HG02870 (cell line): ENCODE measurements at regions not wholly inside any gene's neighbourhood (a gene's known extent, or its start where the extent isn't known, plus 50 kb on each side); places are given as distances from the start of the nearest gene placed in this dataset.
"Not testable (repeated sequence)": the region's sequence is repeated elsewhere in the genome, so short reads cannot be mapped to it uniquely, and the experiment has no call there.

Experiments used
- ATAC-seq: cut with Tn5 transposase; IDR thresholded peaks from one replicate; pipeline ENCODE4 v1.9.1; 2021; ENCODE audit warnings: mild to moderate bottlenecking, moderate library complexity; ENCODE audit not compliant: unreplicated experiment

DNA sequence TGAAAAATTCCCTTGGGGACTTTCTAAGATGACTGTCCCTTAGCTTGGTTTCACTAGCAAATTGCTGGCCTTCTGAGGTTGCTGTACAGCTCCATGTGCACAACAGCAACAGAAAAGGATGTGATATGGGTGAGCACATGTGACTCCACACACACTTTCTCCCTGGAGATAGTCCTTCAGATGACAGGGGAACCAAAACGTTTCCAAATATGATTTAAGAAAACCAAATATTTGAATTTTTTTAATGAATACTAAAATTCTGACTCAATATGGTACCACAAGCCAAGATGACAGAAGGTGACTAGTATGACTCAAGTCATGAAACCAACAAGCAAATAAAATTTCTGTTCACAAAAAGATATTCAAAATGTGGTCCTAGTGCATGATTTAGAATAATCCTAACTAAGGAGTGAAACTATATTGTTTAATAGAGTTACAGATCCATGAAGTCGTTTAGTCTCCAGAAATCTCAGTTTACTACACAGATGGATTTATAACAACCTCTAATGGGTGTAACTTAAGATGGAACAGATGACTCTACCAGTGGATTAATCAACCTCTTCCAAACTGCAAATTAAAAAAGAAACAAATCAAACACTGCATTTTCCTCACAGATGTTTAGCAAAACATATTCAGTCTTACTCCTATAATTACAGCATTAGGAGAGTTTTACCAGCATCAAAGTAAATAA is 144.8 kb upstream of the PIK3R1 start:
- peak; percentile 97 for ATAC-seq

DNA sequence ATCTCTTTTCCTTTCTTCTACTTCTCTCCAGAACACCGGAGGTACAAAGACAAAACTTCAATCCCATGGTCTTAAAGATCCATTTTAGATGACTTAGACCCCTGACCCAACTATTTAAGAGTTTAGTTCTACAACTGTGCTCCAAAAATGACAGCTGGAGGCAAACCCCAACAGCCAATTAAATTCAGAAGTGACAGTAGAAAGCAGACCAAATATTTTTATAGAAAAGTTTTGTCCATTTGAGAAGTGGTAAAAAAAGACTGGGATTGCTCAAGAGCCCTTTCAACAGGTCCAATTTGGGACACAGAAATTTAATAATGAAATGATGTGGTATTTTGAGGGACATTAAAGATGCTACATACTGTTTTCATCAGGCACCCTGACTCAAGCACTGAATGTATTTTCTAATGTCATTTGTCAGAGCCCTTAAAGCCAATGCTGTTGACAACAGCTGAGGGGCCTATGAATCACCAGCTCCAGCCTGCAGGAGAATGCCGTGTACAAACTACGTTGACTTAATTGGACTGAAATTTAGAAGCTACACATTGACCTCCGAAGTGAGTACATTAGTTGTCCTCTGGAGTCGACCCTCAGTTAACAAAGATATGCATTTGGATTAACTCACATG is 147.5 kb upstream of the PIK3R1 start:
- no peak for ATAC-seq

DNA sequence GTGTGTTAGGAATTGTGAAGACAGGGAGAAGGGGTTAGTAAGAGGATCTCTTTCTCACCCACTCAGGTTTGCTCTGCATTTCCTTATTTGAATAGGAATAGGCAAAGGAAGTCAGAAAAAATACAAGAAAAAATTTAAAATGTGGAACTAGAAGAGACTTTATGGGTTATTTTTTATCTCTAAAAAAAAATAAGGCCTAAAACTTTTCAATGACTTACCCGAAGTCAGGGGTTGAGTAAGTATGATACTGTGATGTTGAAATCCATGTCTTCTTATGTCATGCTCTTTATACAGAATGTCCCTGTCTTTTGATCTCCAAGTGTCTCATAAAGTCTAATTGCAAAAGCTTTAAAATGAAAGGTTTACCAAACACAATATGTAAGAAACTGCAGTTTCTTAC is 148.3 kb upstream of the PIK3R1 start:
- ATAC-seq = no peak

DNA sequence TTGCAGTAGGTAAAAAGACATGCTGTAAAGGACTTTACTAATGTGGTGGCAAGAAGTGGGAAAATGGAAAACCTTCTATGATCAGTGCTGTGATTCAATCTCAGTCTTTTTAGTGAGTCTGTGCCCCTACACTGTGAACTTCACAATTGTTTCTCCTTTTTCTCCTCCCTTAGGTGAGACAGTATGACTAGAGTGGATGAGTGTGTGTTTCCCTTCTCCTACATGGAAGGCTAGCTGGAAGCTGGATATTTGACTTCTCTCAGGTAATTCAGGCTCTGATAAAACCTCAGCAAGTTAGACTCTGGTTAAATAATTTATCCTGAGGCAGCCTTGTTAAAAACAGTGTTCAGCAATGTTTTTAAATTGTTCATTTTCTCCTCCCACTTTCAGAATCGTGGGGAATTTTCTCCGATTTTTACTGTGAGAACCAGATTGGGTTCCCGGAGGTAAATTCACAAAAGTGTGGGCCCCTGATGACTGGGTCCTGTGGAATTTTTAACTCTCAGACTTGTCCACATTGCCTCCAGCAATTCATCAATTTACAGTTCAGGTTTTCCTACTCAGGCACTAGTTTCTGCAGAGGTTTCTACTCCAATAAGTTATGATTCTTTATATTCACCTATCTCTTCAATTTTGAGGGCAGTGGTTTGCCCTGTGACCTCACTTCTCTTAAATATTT is 149.1 kb upstream of the PIK3R1 start:
- no peak for ATAC-seq

DNA sequence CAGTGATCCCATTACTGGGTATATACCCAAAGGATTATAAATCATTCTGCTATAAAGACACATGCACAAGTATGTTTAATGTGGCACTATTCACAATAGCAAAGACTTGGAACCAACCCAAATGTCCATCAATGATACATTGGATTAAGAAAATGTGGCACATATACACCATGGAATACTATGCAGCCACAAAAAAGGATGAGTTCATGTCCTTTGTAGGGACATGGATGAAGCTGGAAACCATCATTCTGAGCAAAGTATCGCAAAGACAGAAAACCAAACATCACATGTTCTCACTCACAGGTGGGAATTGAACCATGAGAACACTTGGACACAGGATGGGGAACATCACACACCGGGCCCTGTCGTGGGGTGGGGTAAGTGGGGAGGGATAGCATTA is 150.2 kb upstream of the PIK3R1 start:
- ATAC-seq = not testable (repeated sequence)

DNA sequence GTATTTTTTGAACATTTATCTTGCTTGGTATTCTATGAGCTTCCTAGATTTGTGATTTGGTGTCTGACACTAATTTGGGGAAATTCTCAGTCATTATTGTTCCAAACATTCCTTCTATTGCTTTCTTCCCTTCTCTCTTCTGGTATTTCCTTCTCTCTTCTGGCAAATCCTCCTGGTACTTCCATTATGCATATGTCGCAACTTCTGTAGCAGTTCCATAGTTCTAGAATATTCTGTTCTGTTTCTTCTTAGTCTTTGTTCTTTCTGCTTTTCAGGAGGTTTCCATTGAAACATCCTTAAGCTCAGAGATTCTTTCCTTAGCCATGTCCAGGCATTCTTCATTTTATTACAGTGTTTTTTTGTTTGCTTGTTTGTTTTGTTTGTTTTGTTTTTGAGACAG is 155.2 kb upstream of the PIK3R1 start:
- no peak for ATAC-seq

DNA sequence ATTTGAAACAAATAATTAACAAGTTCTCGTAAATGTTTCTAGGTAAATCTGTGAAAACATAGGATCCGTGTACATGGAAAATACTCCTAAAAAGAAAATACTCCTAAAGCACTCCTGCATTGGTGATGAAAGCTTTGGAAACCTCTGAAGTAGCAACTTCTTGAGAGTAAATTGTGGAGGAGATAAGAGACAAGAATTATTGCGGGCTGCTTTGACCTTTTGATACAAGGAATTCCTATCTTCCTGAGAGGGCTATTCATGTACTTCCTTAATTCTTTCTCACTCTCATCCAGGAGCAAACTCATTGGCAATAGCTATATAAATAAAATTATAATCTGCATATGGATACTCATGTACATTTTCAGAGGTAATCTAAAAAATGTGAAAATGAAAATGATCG is 158.4 kb upstream of the PIK3R1 start:
- ATAC-seq = no peak

DNA sequence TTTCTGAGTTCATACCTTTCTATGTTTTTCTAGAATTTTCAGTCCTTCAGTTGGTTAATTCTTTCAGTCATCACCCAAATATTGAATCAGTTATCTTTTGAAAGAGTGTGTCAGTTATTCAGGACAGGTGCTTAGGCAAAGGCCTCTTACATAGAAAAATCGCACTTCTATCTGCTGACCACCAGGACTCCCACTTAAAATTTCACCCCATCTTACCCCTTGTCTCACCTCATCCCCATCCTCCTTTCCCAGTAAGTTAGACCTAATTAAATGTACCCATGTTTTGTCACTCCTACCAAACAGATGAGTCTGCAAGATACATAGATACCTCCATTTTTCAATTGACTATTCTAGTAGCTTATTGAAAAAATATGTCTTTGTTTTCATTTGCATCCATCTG is 159.9 kb upstream of the PIK3R1 start:
- ATAC-seq = no peak

DNA sequence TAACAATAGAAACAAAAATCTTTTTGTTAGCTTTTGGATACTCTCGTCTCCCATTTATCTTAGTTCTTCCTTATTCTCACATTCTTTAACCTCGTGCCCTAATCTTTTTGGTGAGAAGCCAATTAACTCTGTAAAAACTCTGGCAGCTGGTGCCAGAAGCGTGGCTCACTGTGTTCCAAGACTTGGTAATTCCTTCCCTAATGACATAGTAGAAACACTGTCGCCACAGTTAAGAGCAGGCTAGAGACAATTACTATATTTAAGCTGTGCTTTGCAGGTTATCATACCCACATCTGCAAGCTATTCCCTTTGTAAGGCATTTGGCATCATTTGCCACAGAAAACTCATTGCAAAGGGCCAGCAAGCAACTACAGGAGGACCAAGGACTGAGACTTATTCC is 160.9 kb upstream of the PIK3R1 start:
- ATAC-seq = no peak

DNA sequence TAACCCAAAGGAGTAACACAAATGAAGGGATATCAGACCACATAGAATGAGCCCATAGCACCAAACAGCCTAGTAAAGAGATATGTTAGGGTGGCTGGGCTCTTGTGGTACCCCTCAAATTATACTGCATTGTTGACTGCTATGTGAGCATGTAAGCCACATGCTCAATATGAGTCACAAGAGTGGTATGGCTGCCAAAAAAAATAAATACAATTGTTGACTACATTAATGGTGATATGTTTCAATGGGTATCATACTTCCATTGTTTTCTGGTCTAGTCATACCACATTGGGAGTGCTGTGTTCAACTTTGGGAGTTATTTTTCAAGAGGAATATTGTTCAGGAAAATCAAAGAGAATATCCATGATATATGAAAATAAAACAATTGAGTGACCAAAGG is 162.4 kb upstream of the PIK3R1 start:
- ATAC-seq = no peak

DNA sequence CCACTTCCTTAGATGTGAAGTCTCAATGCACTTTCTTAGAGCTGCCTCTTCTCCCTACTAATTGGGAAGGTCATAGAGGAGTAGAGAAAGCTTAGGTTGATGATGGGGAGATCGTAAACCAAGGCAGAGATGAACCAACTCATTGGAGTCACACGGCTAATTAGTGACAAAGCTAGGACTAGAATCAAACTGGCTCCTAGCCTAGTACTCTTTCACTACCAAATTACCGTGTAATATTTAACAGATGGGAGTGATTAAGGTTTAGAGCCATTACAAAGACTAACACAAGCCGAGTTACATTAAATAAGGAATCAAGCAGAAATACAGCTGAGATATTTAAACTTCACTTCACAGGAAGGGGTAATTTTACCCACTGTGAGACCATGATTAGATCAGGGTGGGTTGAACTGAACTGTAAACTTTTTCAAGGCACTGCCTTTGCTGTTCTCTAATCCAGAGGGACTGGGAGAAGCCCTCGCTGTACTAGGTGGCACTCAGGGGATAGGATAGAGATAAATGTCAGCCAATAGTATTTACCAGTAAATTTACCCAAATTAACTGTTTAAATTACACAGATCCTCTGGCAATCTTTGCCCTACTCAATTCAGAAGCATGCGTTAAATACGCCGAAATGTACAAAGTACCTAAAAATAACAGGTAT is 166.4 kb upstream of the PIK3R1 start:
- ATAC-seq = no peak

DNA sequence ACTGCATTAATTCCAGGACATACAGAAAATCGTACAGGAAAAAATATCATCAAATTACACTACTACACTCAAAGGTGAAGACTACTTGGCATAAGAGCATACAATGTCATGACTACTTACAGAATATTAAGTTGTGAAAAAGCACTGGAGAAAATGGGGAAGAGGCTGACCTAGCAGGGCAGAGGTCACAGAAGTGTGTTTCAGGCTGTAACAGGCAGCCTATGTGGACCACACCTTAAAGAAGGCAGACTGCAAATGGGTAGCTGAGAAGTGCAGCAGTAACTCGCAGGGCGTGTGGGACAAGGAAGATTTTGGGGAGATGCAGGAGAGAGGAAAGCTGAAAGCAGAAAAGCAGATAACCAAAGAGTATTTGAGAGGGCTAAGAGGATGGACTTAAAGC is 167.0 kb upstream of the PIK3R1 start:
- ATAC-seq = no peak

DNA sequence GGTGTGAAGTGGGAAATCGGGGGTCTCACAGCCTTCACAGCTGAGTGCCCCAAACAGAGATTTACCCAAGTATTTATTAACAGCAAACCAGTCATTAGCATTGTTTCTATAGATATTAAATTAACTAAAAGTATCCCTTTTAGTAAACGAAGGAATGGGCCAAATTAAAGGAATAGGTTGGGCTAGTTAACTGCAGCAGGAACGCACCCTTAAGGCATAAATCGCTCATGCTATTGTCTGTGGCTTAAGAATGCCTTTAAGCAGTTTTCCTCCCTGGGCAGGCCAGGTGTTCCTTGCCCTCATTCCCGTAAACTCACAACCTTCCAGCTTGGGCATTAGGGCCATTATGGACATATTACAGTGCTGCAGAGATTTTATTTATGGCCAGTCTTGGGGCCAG is 167.5 kb upstream of the PIK3R1 start:
- ATAC-seq = not testable (repeated sequence)

DNA sequence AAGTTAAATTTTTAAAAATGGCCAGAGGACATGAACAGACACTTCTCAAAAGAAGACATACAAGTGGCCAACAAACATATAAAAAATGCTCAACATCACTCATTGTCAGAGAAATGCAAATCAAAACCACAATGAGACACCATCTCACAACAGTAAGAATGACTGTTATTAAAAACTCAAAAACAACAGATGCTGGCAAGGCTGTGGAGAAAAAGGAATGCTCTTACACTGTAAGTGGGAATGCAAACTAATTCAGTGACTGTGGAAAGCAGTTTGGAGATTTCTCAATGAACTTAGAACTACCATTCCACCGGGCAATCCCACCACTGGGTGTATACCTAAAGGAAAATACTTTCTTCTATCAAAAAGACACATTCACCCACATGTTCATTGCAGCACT is 168.5 kb upstream of the PIK3R1 start:
- ATAC-seq = no peak

DNA sequence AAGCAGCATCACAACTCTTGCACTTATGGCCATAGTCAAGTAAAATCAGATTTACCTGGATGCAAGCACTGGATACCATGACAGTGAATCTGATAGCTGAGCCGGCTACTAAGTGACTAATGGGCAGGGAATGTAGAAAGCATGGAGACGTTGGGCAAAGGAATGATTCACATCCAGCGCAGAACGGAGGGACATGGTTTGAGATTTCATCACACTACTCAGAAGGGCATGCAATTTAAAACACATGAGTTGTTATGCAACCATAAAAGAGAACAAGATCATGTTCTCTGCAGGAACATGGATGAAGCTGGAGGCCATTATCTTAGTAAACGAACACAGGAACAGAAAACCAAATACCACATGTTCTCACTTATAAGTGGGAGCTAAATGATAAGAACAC is 169.1 kb upstream of the PIK3R1 start:
- no peak for ATAC-seq

DNA sequence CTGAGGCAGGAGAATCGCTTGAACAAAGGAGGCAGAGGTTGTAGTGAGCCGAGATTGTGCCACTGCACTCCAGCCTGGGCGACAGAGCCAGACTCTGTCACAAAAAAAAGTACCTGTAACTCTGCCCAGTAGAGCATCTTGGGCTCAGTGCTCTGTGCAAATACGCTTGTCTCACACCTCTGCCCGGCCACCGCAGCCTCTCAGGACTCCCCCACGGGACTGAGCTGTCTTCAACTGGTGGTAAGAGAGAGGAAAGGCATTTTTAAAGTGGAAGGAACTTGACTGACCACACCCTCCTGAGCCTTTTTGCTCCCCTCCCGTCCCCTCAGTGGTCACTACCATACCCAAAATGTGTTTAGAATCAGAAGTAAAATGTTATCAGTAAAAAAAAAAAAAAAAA is 174.3 kb upstream of the PIK3R1 start:
- ATAC-seq = peak; percentile 72

DNA sequence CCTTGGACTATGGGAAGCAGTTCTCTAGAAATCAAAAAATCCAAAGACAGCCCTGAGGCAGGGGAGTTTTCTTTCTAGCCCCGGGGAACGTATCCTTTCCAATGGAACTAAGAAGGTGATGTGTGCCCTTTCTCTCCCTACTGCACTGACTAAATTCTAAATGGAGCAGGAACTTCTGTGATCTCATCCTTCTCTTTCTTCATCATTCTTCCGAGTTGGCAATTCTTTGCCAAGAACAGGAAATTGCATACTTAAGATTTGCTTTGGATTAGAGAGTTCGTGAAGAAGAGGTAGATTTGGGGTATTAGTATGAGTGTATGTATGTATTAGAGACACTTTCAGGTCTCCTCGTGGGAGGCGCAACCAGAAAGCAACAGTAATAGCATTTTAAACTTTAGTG is 178.0 kb upstream of the PIK3R1 start:
- no peak for ATAC-seq

DNA sequence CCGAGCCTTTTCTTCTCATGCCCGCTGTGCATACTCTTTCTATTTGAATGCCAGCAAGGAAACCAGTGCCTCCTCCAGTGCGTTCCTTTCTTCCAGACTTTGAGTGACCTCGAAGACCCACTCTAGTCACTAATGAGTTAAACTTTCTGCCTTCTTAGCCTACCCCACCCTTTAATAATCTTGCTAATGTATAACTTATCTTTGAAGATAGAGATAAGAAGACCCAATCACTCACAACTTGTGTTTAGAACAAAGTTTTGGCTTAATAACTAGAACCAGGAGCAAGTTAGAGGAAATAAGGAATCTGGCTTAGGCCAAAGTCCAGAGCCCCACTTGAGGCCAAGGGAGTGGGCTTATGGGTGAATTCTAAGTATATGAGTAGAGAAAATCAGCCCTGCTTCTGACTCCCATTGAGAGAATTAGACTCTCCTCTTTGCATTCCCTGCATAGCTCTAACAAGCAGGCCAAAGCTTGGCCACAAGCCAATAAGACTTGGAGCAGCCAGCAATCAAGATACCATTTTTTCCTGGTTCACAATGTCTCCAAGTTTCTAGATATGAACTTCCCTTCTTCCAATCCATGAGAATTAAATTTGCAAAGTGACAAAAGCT is 181.5 kb upstream of the PIK3R1 start:
- ATAC-seq = no peak

DNA sequence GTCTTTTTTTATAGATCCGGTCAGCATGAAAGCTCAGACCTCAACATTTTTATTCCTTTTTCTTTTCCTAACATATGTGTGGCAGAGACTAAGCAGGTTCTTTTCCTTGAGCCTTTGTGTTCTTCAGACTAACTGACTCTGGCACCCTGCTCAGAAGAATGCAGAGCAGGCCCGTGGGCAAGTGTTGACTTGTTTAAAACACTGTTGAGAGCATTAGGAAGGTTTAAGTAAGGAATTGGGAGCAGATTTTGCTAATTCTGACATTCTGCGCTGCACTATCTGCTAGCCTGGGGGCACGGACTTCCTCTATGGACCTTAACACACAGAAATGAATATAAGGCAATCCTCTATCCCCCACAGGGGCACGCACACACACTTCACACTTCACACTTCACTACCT is 182.5 kb upstream of the PIK3R1 start:
- no peak for ATAC-seq

DNA sequence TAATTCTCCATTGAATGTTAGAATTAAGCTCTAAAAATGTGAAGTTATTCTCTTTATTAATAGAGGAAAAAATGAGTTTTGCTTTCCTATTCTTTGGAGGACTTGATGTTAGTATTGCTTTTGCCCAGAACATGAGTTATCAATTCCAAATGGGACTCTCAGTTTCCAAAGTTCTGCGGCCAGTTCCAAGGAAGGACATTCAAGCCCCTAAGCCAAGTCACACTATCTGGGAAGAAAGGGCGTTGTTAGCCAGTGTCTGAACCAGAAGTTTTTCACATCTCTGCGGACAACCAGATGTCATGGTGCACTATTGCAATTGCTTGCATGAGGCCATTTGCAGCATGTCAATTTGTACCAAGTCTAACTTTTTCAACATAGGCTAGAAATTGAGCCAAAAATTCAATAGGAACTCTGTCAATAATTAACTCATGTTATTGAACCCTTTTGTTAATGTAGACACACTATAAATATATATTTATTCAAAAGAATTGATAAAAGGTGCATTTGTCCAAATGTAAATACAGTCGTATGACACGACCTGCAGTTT is 183.3 kb upstream of the PIK3R1 start:
- no peak for ATAC-seq

DNA sequence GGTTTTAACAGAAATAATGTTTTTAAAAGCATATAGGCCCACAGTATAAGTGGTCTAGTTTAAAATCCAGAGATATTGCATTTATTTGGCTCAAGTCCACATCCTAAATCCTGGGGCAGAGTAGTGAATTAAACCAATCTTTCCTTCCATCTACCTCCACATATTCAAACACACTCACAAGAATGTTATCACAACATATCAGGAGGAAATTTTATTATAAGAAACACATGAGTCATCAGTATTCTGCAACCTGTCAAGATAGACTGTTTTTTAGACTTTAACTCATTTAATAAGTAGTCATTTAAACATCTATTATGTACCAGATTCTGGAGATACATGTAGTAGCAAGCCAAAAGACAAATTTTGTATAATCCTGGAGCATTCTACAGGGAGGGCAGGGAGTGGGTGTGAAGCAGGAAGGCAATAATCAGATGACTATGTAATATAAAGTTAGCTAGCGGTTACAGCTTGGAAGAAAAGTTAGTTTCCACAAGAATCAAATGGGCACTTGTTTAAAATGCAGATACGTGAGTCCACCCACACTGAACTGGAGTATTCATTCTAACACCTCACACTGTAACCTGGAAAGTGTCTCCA is 187.3 kb upstream of the PIK3R1 start:
- ATAC-seq = no peak
